Kidney (tissue), 13 donors: ENCODE measurements at regions not wholly inside any gene's neighbourhood (a gene's known extent, or its start where the extent isn't known, plus 50 kb on each side); places are given as distances from the start of the nearest gene placed in this dataset.

ENCODE experiments used
- DNase-seq, 5 donors: peaks; one replicate each; pipeline ENCODE4 v3.0.0-alpha.2; 2013 to 2020
- FAIRE-seq: peaks from 2 replicates; lab custom pipeline; 2012; peaks lifted over from hg19 to GRCh38; lab: Jason Lieb, UNC
- H3K27ac ChIP-seq, 2 donors: one replicate each; pipeline ENCODE4 v1.7.0; 2013; ENCODE audit warnings: low read depth in 2 of 2, low read length in 2 of 2, inconsistent platforms in 1 of 2
- H3K27me3 ChIP-seq: one replicate; pipeline ENCODE4 v1.7.1; 2013; ENCODE audit warnings: low read length, inconsistent platforms; ENCODE audit not compliant: control insufficient read depth, insufficient read depth
- H3K36me3 ChIP-seq, 3 donors: one replicate each; pipeline versions ENCODE4 v1.7.0 to v1.7.1; 2013; ENCODE audit warnings: low read length in 3 of 3, control low read depth in 1 of 3, inconsistent platforms in 1 of 3; ENCODE audit not compliant: insufficient read depth in 3 of 3, control insufficient read depth in 2 of 3
- H3K4me1 ChIP-seq, 3 donors: one replicate each; pipeline versions ENCODE4 v1.7.0 to v1.7.1; 2013; ENCODE audit warnings: low read length in 3 of 3, inconsistent platforms in 1 of 3, low read depth in 1 of 3; ENCODE audit not compliant: control insufficient read depth in 2 of 3, insufficient read depth in 2 of 3
- H3K4me3 ChIP-seq, 3 donors: one replicate each; pipeline versions ENCODE4 v1.7.0 to v1.8.1; 2013; ENCODE audit warnings: low read length in 3 of 3, control low read depth in 1 of 3, inconsistent platforms in 1 of 3
- H3K9ac ChIP-seq, 3 donors: one replicate each; pipeline versions ENCODE4 v1.7.0 to v1.7.1; 2013; ENCODE audit warnings: low read length in 3 of 3, control low read depth in 1 of 3, inconsistent platforms in 1 of 3
- H3K9me3 ChIP-seq, 3 donors: one replicate each; pipeline versions ENCODE4 v1.7.0 to v1.7.1; 2013; ENCODE audit warnings: low read length in 3 of 3, control low read depth in 1 of 3, inconsistent platforms in 1 of 3; ENCODE audit not compliant: control insufficient read depth in 2 of 3, insufficient read depth in 1 of 3
- intact Hi-C: fragments of 100-400 bp; cut with DNase I; formaldehyde crosslinking; loops from one replicate; pipeline ENCODE4 v1.11.1; 2022
- TF ChIP-seq, protein P1 (sequence below): IDR thresholded peaks from 3 replicates; pipeline ENCODE4 v1.5.1; 2012; ENCODE audit warnings: mild to moderate bottlenecking, moderate library complexity, borderline replicate concordance; ENCODE audit not compliant: insufficient read depth; ENCODE audit errors: extremely low read depth
- donor health status: control.
- donor health status: control.
- donor health status: control.
- donor health status: control.
- donor health status: control.
- donor health status: DM: yes; HTN: yes; CAD: no.
- donor health status: Normal renal cell carcinoma (clear cell type).

GRCh38 chr9:126228111-126228780 lies 98.4 kb upstream of the MVB12B start:
- intact Hi-C loops, result loop anchor here (10.0 kb wide), 1 partner anchor 823 kb away; no protein-coding TSS in a partner anchor
- Histone ChIP-seq H3K9ac (no peak overlapping the region), H3K4me3 (no peak overlapping the region), H3K27me3 (no peaks in the 10 kb centered on the region), H3K27ac (no peak overlapping the region), H3K4me1 (no peaks in the 10 kb centered on the region), H3K36me3 (no peaks in the 10 kb centered on the region), H3K9me3 (no peaks in the 10 kb centered on the region)
- FAIRE-seq, result no peak
- TF ChIP-seq, protein P1, sequence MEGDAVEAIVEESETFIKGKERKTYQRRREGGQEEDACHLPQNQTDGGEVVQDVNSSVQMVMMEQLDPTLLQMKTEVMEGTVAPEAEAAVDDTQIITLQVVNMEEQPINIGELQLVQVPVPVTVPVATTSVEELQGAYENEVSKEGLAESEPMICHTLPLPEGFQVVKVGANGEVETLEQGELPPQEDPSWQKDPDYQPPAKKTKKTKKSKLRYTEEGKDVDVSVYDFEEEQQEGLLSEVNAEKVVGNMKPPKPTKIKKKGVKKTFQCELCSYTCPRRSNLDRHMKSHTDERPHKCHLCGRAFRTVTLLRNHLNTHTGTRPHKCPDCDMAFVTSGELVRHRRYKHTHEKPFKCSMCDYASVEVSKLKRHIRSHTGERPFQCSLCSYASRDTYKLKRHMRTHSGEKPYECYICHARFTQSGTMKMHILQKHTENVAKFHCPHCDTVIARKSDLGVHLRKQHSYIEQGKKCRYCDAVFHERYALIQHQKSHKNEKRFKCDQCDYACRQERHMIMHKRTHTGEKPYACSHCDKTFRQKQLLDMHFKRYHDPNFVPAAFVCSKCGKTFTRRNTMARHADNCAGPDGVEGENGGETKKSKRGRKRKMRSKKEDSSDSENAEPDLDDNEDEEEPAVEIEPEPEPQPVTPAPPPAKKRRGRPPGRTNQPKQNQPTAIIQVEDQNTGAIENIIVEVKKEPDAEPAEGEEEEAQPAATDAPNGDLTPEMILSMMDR, result no peak
- peak in 1 of 5 donors; percentile 8 for DNase-seq

DNA sequence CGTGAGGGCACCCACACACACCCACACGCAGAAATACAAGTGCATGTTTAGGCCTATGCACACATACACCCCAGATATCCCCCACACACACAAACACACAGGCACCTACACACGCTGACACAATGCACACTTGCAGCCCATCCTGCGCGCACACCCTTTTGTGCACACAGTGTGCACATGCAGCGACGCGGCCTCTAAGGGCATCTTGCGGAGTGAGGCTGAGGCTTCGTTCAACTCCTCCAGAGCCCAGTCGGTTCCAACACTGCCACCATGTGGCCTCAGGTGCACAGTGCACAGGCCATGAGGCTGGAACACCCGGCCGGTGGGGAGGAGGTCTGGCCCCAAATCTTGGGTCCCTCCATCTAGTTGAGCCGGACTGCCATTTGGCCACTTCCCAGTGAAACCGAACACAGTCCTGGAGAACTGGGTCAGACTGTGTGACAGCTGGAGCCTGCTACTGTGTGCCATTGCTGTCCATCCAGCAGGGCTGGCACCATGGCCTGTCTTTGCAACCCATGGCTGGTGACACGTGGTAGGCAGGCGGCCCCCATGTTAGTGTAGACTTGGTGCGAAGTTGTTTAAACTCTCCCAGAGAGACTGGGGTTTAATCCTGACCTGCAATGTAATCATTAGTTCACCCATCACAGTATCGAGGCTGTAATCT lies 97.7 kb upstream of the MVB12B start:
- TF ChIP-seq, protein P1, result peak; percentile 92
- Histone ChIP-seq H3K27me3 (no peaks in the 10 kb centered on the region), H3K27ac (no peak overlapping the region), H3K4me3 (no peak overlapping the region), H3K9me3 (no peaks in the 10 kb centered on the region), H3K36me3 (no peaks in the 10 kb centered on the region), H3K9ac (no peak overlapping the region), H3K4me1 (no peaks in the 10 kb centered on the region)
- no peak for FAIRE-seq
- peak in 4 of 5 donors; percentile 74 to 84 (median 78) for DNase-seq
- intact Hi-C loops, result loop anchor here (10.0 kb wide), 1 partner anchor 824 kb away; no protein-coding TSS in a partner anchor

- Histone ChIP-seq H3K9ac (no peak overlapping the region), H3K27ac (no peak overlapping the region), H3K27me3 (no peaks in the 10 kb centered on the region), H3K4me1 (no peaks in the 10 kb centered on the region), H3K9me3 (no peaks in the 10 kb centered on the region), H3K4me3 (no peak overlapping the region), H3K36me3 (no peaks in the 10 kb centered on the region)
- FAIRE-seq, result no peak
- intact Hi-C loops, result loop anchor here (10.0 kb wide), 1 partner anchor 825 kb away; no protein-coding TSS in a partner anchor
- DNase-seq, result no peak
- TF ChIP-seq, protein P1, result no peak
These were observed 97.1 kb upstream of the MVB12B start for GRCh38 chr9:126229501-126229900.
